GM12878 (cell line): ENCODE measurements at regions not wholly inside any gene's neighbourhood (a gene's known extent, or its start where the extent isn't known, plus 50 kb on each side); places are given as distances from the start of the nearest gene placed in this dataset.

Experiments
- ATAC-seq: fragments of 200-7000 bp; cut with Tn5 transposase; 3 replicates; pipeline ENCODE4 v1.9.1; 2020; ENCODE audit warnings: mild to moderate bottlenecking, moderate library complexity
- BruUV-seq: library from RNA; stranded (reverse); fragments of 400-500 nt; replicated peaks from 2 replicates; lab custom pipeline; 2021; lab: Mats Ljungman, UMichigan
- CTCF ChIA-PET: fragments of 300-600 bp; sonication (Branson Sonifier 250); formaldehyde crosslinking; extraction: SDS; loops from one replicate; lab custom pipeline; 2021; ENCODE audit warnings: inconsistent platforms; lab: Yijun Ruan, JAX
- POLR2A ChIA-PET: fragments of 350-600 bp; formaldehyde crosslinking; extraction: SDS; loops from one replicate; lab custom pipeline; 2021; ENCODE audit warnings: inconsistent platforms; lab: Charles Lee
- RAD21 ChIA-PET: fragments of 300-600 bp; sonication (Branson Sonifier 250); formaldehyde crosslinking; loops from one replicate; lab custom pipeline; 2023; ENCODE audit warnings: antibody characterized with exemption; ENCODE audit not compliant: unreplicated experiment; lab: Charles Lee
- SMC1A ChIA-PET: fragments of 300-600 bp; sonication (Branson Sonifier 250); formaldehyde crosslinking; loops from one replicate; lab custom pipeline; 2023; ENCODE audit not compliant: unreplicated experiment, uncharacterized antibody; lab: Charles Lee
- DNase-seq: peaks from one replicate; pipeline ENCODE4 v3.0.0-alpha.2; 2011; ENCODE audit warnings: low read depth, low spot score
- FAIRE-seq: peaks from 3 replicates; lab custom pipeline; 2011; peaks lifted over from hg19 to GRCh38; lab: Jason Lieb, UNC
- H2AFZ ChIP-seq: 2 replicates; pipeline ENCODE4 v1.6.0; 2011; ENCODE audit warnings: low read depth, low read length, control low read depth; ENCODE audit not compliant: control insufficient read depth
- H3K27ac ChIP-seq: 2 replicates; pipeline ENCODE4 v1.5.1; 2011; ENCODE audit warnings: control low read depth; ENCODE audit not compliant: control insufficient read depth, insufficient read depth
- H3K27me3 ChIP-seq, 2 experiments: replicated peaks in 1 of 2; 2 replicates each; pipeline versions ENCODE4 v1.6.0 to v1.6.1; 2011; ENCODE audit warnings: low read length in 1 of 2; ENCODE audit not compliant: control insufficient read depth in 2 of 2, insufficient read depth in 2 of 2
- H3K36me3 ChIP-seq, 2 experiments: 2 replicates each; pipeline ENCODE4 v1.5.1; 2011; ENCODE audit warnings: low read length in 1 of 2; ENCODE audit not compliant: control insufficient read depth in 2 of 2, insufficient read depth in 2 of 2
- H3K4me1 ChIP-seq: 2 replicates; pipeline ENCODE4 v1.6.1; 2011; ENCODE audit warnings: mild to moderate bottlenecking, low read length, moderate library complexity, mixed read lengths; ENCODE audit not compliant: control insufficient read depth, insufficient read depth
- H3K4me2 ChIP-seq: 2 replicates; pipeline ENCODE4 v1.6.0; 2011; ENCODE audit warnings: control low read depth; ENCODE audit not compliant: control insufficient read depth, insufficient read depth
- H3K4me3 ChIP-seq: fragments of 200-600 bp; sonication (generic); 2 replicates; pipeline ENCODE4 v1.5.1; 2016
- H3K79me2 ChIP-seq: 2 replicates; pipeline ENCODE4 v1.6.0; 2011; ENCODE audit warnings: low read length; ENCODE audit not compliant: control insufficient read depth, insufficient read depth
- H3K9ac ChIP-seq: 2 replicates; pipeline ENCODE4 v1.8.0; 2011; ENCODE audit warnings: low read length, control low read depth, mixed read lengths; ENCODE audit not compliant: control insufficient read depth, insufficient read depth
- H3K9me3 ChIP-seq: replicated peaks from 3 replicates; pipeline ENCODE4 v1.5.1; 2011; ENCODE audit warnings: mild to moderate bottlenecking, low read length; ENCODE audit not compliant: control insufficient read depth, insufficient read depth
- H4K20me1 ChIP-seq: 2 replicates; pipeline ENCODE4 v1.6.0; 2011; ENCODE audit not compliant: control insufficient read depth, insufficient read depth
- BRCA1 ChIP-seq: IDR thresholded peaks from 2 replicates; pipeline ENCODE4 v1.6.1; 2011; ENCODE audit warnings: low read depth, low read length, improper control_type of control experiment
- CUX1 ChIP-seq: IDR thresholded peaks from 2 replicates; pipeline ENCODE4 v1.6.1; 2012; ENCODE audit warnings: improper control_type of control experiment, low read depth, low read length; ENCODE audit not compliant: insufficient replicate concordance
- FOS ChIP-seq: IDR thresholded peaks from 3 replicates; pipeline ENCODE4 v1.6.1; 2011; ENCODE audit warnings: borderline replicate concordance; ENCODE audit not compliant: insufficient read length; ENCODE audit errors: extremely low read depth
- FOXM1 ChIP-seq: IDR thresholded peaks from 2 replicates; pipeline ENCODE4 v1.6.1; 2012; ENCODE audit warnings: low read depth, mild to moderate bottlenecking, inconsistent platforms, low read length, moderate library complexity
- HDAC6 ChIP-seq: fragments of 200-600 bp; sonication (generic); IDR thresholded peaks from one replicate; pipeline ENCODE4 v1.8.0; 2017; ENCODE audit warnings: antibody characterized with exemption; ENCODE audit not compliant: unreplicated experiment
- POU2F2 ChIP-seq: IDR thresholded peaks from 3 replicates; pipeline ENCODE4 v1.6.1; 2011; ENCODE audit warnings: low read depth, mild to moderate bottlenecking, low read length, borderline replicate concordance
- SKIL ChIP-seq: fragments of 450-650 bp; IDR thresholded peaks from 2 replicates; pipeline ENCODE4 v1.6.1; 2017; ENCODE audit warnings: mild to moderate bottlenecking, low read depth, inconsistent platforms; ENCODE audit not compliant: poor library complexity, severe bottlenecking
- TAF1 ChIP-seq: IDR thresholded peaks from 2 replicates; pipeline ENCODE4 v1.6.1; 2011; ENCODE audit warnings: mild to moderate bottlenecking, low read depth, low read length, borderline replicate concordance
- TBL1XR1 ChIP-seq: IDR thresholded peaks from 2 replicates; pipeline ENCODE4 v1.6.1; 2012; ENCODE audit warnings: low read depth, low read length, improper control_type of control experiment
- ZNF687 ChIP-seq: fragments of 450-650 bp; IDR thresholded peaks from 2 replicates; pipeline ENCODE4 v1.6.1; 2017; ENCODE audit warnings: mild to moderate bottlenecking, moderate library complexity
- WGBS: methylation state at CpG from one replicate; pipeline ENCODE4 v1.1.6; 2016; ENCODE audit warnings: low lambda C conversion rate; ENCODE audit not compliant: insufficient replicate concordance, insufficient coverage; ENCODE audit errors: missing lambda C conversion rate; 5-methylcytosine and 5-hydroxymethylcytosine counted together
- in situ Hi-C: fragments of 300-500 bp; cut with MboI; formaldehyde crosslinking; loops from 9 replicates; pipeline ENCODE4 v1.14.3; 2018; ENCODE audit warnings: mixed read lengths
- intact Hi-C: fragments of 100-400 bp; cut with micrococcal nuclease; formaldehyde crosslinking; loops from one replicate; pipeline ENCODE4 v1.14.2; 2022; ENCODE audit not compliant: unreplicated experiment

- TF ChIP-seq FOS: no peak
- TF ChIP-seq POU2F2: no peak
- TF ChIP-seq SKIL: no peak
- TF ChIP-seq, all 136 proteins: peak for 0
These were observed 1007.9 kb upstream of the CITED2 start (continued) for GRCh38 chr6:140382355-140382754.

GRCh38 chr6:140380427-140381218, 1006.2 kb upstream of the CITED2 start:
- ChIA-PET RAD21 (no interaction called here), POLR2A (no interaction called here), CTCF (no interaction called here), SMC1A (interaction anchor here (1.4 kb wide), 1 partner anchor 12 kb away, joined by 5 read pairs; no protein-coding TSS in a partner anchor)
- Histone ChIP-seq H3K4me1 (no peaks in the 10 kb centered on the region), H3K79me2 (no peaks in the 10 kb centered on the region), H4K20me1 (no peaks in the 10 kb centered on the region), H3K36me3 (no peaks in the 10 kb centered on the region), H2AFZ (no peak overlapping the region), H3K27me3 (no peaks in the 10 kb centered on the region), H3K4me2 (no peak overlapping the region), H3K9ac (no peak overlapping the region), H3K27ac (no peak overlapping the region), H3K4me3 (no peak overlapping the region), H3K9me3 (no peaks in the 10 kb centered on the region)
- BruUV-seq: no TSS peak
- no peak for ATAC-seq
- 7% methylated on average over 3 of the region's 3 CpGs for WGBS
- intact Hi-C loops (no loop called here), in situ Hi-C loops (no loop called here)
- DNase-seq: no peak
- no peak for FAIRE-seq
- TF ChIP-seq CUX1 (no peak), TBL1XR1 (no peak), FOXM1 (no peak), HDAC6 (no peak), TAF1 (no peak), BRCA1 (no peak), ZNF687 (no peak)
